Colonic mucosa (tissue), 4 donors: ENCODE measurements at regions not wholly inside any gene's neighbourhood (a gene's known extent, or its start where the extent isn't known, plus 50 kb on each side); places are given as distances from the start of the nearest gene placed in this dataset.

Experiments
- DNase-seq: peaks from one replicate; pipeline ENCODE4 v3.0.0-alpha.2; 2020
- H3K27ac ChIP-seq: fragments of 200-600 bp; one replicate; pipeline ENCODE4 v1.8.0; 2021
- H3K27me3 ChIP-seq: fragments of 200-600 bp; one replicate; pipeline ENCODE4 v1.8.0; 2021
- H3K36me3 ChIP-seq: fragments of 200-600 bp; one replicate; pipeline ENCODE4 v1.8.0; 2021
- H3K4me1 ChIP-seq: fragments of 200-600 bp; one replicate; pipeline ENCODE4 v1.8.0; 2021; ENCODE audit warnings: mild to moderate bottlenecking
- H3K4me3 ChIP-seq: fragments of 200-600 bp; one replicate; pipeline ENCODE4 v1.8.0; 2021
- H3K9ac ChIP-seq, 2 donors: one replicate each; pipeline ENCODE4 v1.7.0; 2013; ENCODE audit warnings: control low read depth in 2 of 2, low read depth in 2 of 2, low read length in 2 of 2
- H3K9me3 ChIP-seq: fragments of 200-600 bp; one replicate; pipeline ENCODE4 v1.8.0; 2021
- intact Hi-C: fragments of 100-400 bp; cut with DNase I; formaldehyde crosslinking; loops from one replicate; pipeline ENCODE4 v1.14.1; 2022
- TF ChIP-seq, protein P1 (sequence below): fragments of 200-600 bp; IDR thresholded peaks from one replicate; pipeline ENCODE4 v1.8.0; 2022; ENCODE audit warnings: antibody characterized with exemption, mild to moderate bottlenecking
- donor health status: healthy.
- donor health status: DM: no; HTN: no; CAD: no.
- donor health status: DM: no; HTN: no; CAD: no.

- Histone ChIP-seq H3K9me3 (no peaks in the 10 kb centered on the region), H3K4me3 (no peak overlapping the region), H3K4me1 (no peaks in the 10 kb centered on the region), H3K27ac (no peak overlapping the region), H3K27me3 (no peaks in the 10 kb centered on the region), H3K36me3 (no peaks in the 10 kb centered on the region), H3K9ac (no peak overlapping the region)
- DNase-seq = no peak
- TF ChIP-seq, protein P1, sequence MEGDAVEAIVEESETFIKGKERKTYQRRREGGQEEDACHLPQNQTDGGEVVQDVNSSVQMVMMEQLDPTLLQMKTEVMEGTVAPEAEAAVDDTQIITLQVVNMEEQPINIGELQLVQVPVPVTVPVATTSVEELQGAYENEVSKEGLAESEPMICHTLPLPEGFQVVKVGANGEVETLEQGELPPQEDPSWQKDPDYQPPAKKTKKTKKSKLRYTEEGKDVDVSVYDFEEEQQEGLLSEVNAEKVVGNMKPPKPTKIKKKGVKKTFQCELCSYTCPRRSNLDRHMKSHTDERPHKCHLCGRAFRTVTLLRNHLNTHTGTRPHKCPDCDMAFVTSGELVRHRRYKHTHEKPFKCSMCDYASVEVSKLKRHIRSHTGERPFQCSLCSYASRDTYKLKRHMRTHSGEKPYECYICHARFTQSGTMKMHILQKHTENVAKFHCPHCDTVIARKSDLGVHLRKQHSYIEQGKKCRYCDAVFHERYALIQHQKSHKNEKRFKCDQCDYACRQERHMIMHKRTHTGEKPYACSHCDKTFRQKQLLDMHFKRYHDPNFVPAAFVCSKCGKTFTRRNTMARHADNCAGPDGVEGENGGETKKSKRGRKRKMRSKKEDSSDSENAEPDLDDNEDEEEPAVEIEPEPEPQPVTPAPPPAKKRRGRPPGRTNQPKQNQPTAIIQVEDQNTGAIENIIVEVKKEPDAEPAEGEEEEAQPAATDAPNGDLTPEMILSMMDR = no peak
- intact Hi-C loops = no loop called here
Measured at GRCh38 chr20:22369100-22369499, 215.3 kb downstream of the FOXA2 start.

- TF ChIP-seq, protein P1 = no peak
- no peak overlapping the region for H3K9ac ChIP-seq
- no peaks in the 10 kb centered on the region for H3K9me3 ChIP-seq
Measured at GRCh38 chr20:22368235-22368634, 216.1 kb downstream of the FOXA2 start.

GRCh38 chr20:22366631-22367030 lies 217.7 kb downstream of the FOXA2 start:
- Histone ChIP-seq H3K4me3 (no peak overlapping the region), H3K36me3 (no peaks in the 10 kb centered on the region), H3K4me1 (no peaks in the 10 kb centered on the region), H3K27ac (no peak overlapping the region), H3K9me3 (no peaks in the 10 kb centered on the region), H3K9ac (no peak overlapping the region), H3K27me3 (no peaks in the 10 kb centered on the region)
- TF ChIP-seq, protein P1 = no peak
- intact Hi-C loops = no loop called here
- no peak for DNase-seq

More at GRCh38 chr20:22368235-22368634, 216.1 kb downstream of the FOXA2 start:
- Histone ChIP-seq H3K4me1 (no peaks in the 10 kb centered on the region), H3K27me3 (no peaks in the 10 kb centered on the region), H3K27ac (no peak overlapping the region), H3K36me3 (no peaks in the 10 kb centered on the region), H3K4me3 (no peak overlapping the region)
- no peak for DNase-seq
- intact Hi-C loops = no loop called here

DNA sequence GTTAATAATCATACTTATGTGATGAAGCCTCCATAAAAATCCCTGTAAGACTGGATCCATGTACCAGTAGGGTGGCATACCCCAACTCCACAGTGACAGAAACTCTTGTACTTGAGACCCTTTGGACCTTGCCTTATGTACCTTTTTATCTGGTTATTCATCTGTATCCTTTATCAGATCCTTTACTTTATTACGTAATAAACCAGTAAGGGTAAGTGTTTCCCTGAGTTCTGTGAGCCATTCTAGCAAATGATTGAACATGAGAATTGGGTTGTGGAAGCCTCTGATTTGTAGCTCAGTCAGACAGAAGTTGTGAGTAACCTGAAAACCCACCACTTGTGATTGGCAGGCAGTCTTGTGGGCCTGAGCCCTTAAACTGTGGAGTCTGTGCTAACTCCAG lies 229.7 kb downstream of the FOXA2 start:
- no peaks in the 10 kb centered on the region for H3K4me1 ChIP-seq
- intact Hi-C loops = no loop called here
- H3K27me3 ChIP-seq = no peaks in the 10 kb centered on the region
- H3K4me3 ChIP-seq = no peak overlapping the region
- H3K27ac ChIP-seq = no peak overlapping the region
- H3K36me3 ChIP-seq = no peaks in the 10 kb centered on the region
- no peak for DNase-seq
- no peak overlapping the region for H3K9ac ChIP-seq
- TF ChIP-seq, protein P1 = no peak
- no peaks in the 10 kb centered on the region for H3K9me3 ChIP-seq

DNA sequence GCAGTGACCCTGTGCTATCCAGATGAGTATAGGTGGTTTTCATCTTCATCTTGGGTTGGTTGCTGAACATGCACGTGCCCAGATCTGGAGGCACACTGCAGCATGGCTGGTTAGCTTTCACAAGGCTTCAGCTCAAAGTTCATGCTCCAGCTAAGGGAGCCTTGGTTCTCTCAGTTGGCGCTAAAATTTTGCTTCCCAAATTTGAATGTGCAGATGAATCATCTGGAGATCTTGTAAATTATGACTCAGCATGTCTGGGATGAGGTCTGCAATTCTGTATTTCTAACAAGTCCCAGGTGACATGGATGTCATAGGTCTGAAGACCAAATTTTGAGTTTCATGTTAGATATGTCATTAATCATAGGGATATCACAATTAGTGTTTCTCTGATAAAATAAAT lies 230.8 kb downstream of the FOXA2 start:
- Histone ChIP-seq H3K36me3 (no peaks in the 10 kb centered on the region), H3K27ac (no peak overlapping the region), H3K4me1 (no peaks in the 10 kb centered on the region), H3K27me3 (no peaks in the 10 kb centered on the region), H3K4me3 (no peak overlapping the region), H3K9me3 (no peaks in the 10 kb centered on the region), H3K9ac (no peak overlapping the region)
- TF ChIP-seq, protein P1 = no peak
- intact Hi-C loops = no loop called here
- no peak for DNase-seq

GRCh38 chr20:22352019-22352418 lies 232.4 kb downstream of the FOXA2 start:
- peak; percentile 45 for DNase-seq
- TF ChIP-seq, protein P1 = no peak
- H3K27ac ChIP-seq = no peak overlapping the region

More at GRCh38 chr20:22352019-22352418, 232.4 kb downstream of the FOXA2 start:
- Histone ChIP-seq H3K36me3 (no peaks in the 10 kb centered on the region), H3K4me3 (no peak overlapping the region), H3K9me3 (no peaks in the 10 kb centered on the region), H3K4me1 (no peaks in the 10 kb centered on the region), H3K9ac (no peak overlapping the region), H3K27me3 (no peaks in the 10 kb centered on the region)
- intact Hi-C loops = no loop called here
